Liver (tissue), 3 donors: ENCODE measurements at regions not wholly inside any gene's neighbourhood (a gene's known extent, or its start where the extent isn't known, plus 50 kb on each side); places are given as distances from the start of the nearest gene placed in this dataset.

Experiments used
- CTCF ChIP-seq: fragments of 150-350 bp; IDR thresholded peaks from 2 replicates; pipeline ENCODE4 v1.5.1; 2017; ENCODE audit warnings: improper control_type of control experiment, low read depth, low read length; ENCODE audit not compliant: missing input control
- EGR1 ChIP-seq, 2 donors: IDR thresholded peaks; 2 replicates each; pipeline ENCODE4 v1.6.1; 2016 to 2018; ENCODE audit warnings: antibody characterized with exemption in 2 of 2, low read depth in 2 of 2
- JUND ChIP-seq, 2 donors: IDR thresholded peaks; 2 replicates each; pipeline ENCODE4 v1.6.1; 2016; ENCODE audit warnings: antibody characterized with exemption in 2 of 2
- MAX ChIP-seq: IDR thresholded peaks from 2 replicates; pipeline ENCODE4 v1.6.1; 2016; ENCODE audit warnings: antibody characterized with exemption
- RAD21 ChIP-seq, 2 donors: IDR thresholded peaks; 2 replicates each; pipeline ENCODE4 v1.6.1; 2016; ENCODE audit warnings: antibody characterized with exemption in 2 of 2, mild to moderate bottlenecking in 2 of 2
- REST ChIP-seq: IDR thresholded peaks from 2 replicates; pipeline ENCODE4 v1.6.1; 2016; ENCODE audit warnings: antibody characterized with exemption, mild to moderate bottlenecking
- RXRA ChIP-seq, 2 donors: IDR thresholded peaks; 2 replicates each; pipeline ENCODE4 v1.6.1; 2017 to 2018; ENCODE audit warnings: antibody characterized with exemption in 2 of 2, mild to moderate bottlenecking in 1 of 2
- TAF1 ChIP-seq: conservative IDR thresholded peaks from 2 replicates; pipeline ENCODE4 v1.6.1; 2016; ENCODE audit warnings: antibody characterized with exemption, mild to moderate bottlenecking
- ZBTB33 ChIP-seq: IDR thresholded peaks from 2 replicates; pipeline ENCODE4 v1.6.1; 2016; ENCODE audit warnings: antibody characterized with exemption
- donor health status: healthy.
- donor health status: healthy.

GRCh38 chr7:9307131-9307530 lies 873.7 kb downstream of the NXPH1 start:
- TF ChIP-seq CTCF = no peak
- TF ChIP-seq MAX = no peak
- TF ChIP-seq EGR1 (IDR thresholded peaks at IDR 0.05; ENCODE audit: low read depth in 2 of 2) = no peak
- TF ChIP-seq RXRA (IDR thresholded peaks at IDR 0.05) = no peak
- TF ChIP-seq REST = no peak
- no peak for TF ChIP-seq ZBTB33
- TF ChIP-seq JUND (IDR thresholded peaks at IDR 0.05) = no peak
- TF ChIP-seq TAF1 = no peak
- no peak for TF ChIP-seq RAD21 (IDR thresholded peaks at IDR 0.05)
